SHP77 treated with DMSO at 0.1 percent for 48 hours (cell line): ENCODE measurements at regions not wholly inside any gene's neighbourhood (a gene's known extent, or its start where the extent isn't known, plus 50 kb on each side); places are given as distances from the start of the nearest gene placed in this dataset.

ENCODE experiments used
- DNase-seq: peaks from one replicate; lab custom pipeline; 2025; lab: John Stamatoyannopoulos, UW

DNA sequence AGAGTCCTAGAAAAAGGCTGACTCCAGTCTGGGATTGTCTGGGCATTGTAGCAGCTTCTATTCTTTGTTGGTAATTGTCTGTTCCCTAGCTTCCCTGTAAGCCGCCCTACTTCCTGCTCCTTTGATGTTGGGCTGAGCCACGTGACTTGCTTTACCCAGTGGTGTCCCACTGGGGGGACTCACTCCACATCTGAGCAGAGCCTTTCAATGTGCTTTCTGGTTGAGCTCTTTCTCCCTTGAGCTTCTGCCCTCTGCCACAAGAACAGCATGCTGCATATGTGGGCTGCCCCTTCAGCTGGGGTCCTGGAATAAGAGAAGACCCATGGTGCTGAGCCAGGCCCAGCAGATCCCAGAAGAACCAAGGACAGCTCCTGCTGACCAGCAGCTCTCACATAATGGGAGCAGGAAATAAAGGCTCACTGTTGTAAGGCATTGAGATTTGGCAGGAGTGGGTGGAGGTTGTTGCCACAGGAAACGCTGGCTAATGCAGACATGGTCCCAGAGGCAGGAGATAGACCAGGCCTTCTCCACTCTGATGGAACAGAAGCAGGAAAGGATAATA, 276.3 kb upstream of the GJB5 start:
- DNase-seq = no peak

- no peak for DNase-seq
Measured at GRCh38 chr1:34479731-34480130, 275.1 kb upstream of the GJB5 start.

GRCh38 chr1:34488080-34488708, 266.7 kb upstream of the GJB5 start:
- no peak for DNase-seq

GRCh38 chr1:34500451-34500850, 254.4 kb upstream of the GJB5 start:
- DNase-seq = no peak

- DNase-seq = no peak
Measured at GRCh38 chr1:34511802-34512201, 243.0 kb upstream of the GJB5 start.

GRCh38 chr1:34518146-34518699, 236.6 kb upstream of the GJB5 start:
- no peak for DNase-seq

GRCh38 chr1:34520111-34520510, 234.7 kb upstream of the GJB5 start:
- no peak for DNase-seq

DNA sequence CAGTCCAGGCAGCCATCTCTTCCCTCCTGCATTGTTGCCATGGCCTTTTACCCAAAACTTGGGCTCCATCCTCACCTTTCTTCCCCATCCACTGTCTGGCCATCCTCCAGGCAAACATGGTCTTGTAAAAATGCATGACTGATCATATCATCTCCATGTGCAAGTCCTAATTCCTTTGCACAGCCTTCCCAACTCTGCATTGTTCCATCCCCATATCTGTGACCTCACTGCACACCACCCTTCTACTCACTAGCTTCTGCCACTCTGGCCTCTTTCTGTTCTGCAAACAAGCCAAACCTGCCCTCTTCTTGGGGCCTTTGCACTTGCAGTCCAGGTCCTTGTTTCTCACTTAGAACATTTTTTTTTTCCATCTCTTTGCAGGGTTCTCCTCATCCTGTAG, 230.1 kb upstream of the GJB5 start:
- no peak for DNase-seq

DNA sequence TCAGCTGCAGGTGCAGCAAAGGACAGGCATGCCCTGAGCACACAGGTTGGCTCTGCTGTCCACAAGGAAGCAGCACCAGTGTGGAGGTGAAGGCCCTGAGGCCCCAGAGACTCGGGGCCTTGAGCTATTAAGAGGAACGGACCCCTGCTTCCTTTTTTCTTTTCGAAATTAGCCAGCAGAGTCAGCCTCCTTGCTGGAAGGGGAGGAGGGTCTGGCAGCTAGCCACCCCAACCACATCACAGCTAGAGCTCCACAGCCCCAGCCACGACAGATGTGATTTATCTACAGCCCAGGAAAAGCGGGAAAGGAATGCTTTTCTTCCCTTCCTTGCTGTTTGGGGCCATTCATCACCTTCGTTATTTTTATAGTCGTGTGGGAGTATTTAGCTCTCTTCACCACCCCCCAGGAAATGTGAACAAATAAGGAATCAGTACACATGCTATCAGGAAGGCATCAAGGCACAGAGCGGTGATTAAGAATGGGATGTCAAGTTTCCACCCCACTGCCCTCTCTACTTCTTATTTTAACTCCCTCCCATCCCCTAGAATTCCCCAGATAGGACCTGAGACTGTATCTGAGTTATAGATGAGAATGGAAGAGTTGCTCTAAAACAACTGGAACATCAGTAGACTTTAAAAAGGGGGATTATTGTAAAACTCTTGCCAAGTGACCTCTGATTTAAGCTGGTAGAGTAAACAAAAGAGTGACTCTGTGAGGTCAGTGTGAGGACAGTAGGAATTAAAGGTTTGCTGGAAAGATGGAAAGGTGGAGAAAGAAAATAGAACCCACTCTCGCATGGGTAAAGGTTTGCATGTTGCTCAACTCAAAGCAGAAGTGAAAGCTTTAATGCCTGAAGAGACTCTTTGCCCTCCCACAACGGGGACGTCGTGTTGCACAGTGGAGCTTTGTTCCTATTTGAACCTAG, 224.7 kb upstream of the GJB5 start:
- DNase-seq = no peak

GRCh38 chr1:34532113-34532512, 222.7 kb upstream of the GJB5 start:
- no peak for DNase-seq

GRCh38 chr1:34538481-34538880, 216.4 kb upstream of the GJB5 start:
- no peak for DNase-seq

GRCh38 chr1:34547046-34547674, 207.7 kb upstream of the GJB5 start:
- no peak for DNase-seq

- DNase-seq = no peak
Measured at GRCh38 chr1:34549199-34549598, 205.6 kb upstream of the GJB5 start.

DNA sequence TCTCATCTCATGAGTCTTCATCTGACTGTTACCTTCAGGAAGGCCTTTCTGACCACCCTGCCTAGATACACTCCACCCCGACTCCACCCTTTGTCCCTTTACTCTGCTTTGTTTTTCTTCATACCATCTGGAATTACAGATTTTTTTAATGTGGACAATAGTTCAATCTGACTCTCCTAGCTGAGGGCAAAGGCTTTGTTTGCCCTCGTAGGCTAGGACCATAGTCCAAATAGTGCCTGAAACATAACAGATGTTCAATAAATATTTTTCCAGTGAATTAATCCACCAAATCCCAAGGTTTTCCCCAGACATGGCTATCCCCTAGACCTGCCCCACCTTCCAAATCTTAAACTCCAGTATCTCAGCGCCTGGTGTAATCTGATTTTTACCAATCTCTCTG, 176.5 kb upstream of the GJB5 start:
- no peak for DNase-seq

- no peak for DNase-seq
Measured at GRCh38 chr1:34582356-34582755, 172.5 kb upstream of the GJB5 start.

DNA sequence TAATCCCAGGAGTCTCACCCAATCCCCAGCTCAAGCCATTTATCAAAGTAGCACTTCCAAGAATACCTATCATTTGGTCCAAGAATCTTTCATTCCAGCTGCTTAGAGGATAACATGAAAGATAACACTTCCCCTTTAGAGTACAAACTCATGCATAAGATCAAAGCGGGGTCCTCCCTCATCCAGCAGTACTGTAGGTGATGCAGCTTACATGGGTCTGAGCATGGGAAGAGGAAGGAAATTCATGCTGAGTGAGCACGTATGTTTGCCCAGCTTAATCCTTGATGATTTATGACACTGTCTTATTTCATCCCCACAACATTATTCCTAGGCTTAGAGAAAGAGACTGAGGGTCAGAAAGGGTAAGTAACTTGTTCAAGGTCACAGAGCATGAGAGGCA, 167.1 kb upstream of the GJB5 start:
- DNase-seq = no peak

- peak; percentile 26 for DNase-seq
Measured at GRCh38 chr1:34590211-34590623, 164.6 kb upstream of the GJB5 start.

DNA sequence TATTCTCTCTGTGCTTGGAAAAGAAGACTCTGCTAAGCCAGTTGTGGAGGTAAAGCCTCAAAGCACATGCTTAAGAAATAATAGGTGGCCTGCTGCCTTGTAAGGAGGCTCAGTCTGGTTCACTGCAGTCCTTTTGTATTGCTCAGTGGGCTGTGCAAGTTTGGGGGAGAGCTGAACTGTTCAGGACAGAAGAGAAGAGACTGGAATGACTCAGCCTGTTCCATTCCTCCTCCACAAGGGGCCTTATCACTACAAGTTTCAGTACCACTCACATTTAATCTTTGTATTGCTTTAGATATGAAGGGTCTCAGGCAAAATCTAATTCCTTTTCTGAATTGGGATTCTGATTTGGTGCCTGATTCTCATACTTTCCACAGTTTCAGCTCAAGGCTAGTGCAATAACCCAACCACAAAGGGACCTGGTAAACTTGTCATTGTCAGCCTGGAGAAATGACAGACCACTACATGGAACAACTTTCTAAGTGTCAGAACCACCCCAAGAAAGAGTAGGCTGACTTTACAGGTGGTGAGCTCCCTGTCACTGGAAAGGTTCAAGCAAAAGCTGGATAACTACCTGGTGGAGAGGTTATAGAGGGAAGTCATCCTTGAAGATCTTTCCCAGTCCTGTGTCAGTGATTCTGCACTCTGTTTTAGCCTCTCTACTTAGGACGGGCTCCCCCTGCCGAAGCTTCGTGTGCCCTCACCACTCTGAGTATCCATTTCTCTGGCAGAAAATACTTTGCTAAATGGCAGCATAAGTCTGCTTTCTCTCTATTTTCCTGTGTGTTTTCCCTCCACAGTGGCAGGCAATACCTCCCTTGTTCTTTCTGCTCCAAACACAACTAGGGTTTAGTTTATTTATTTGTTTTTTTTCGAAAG, 162.9 kb upstream of the GJB5 start:
- DNase-seq = no peak

GRCh38 chr1:34597877-34598514, 156.9 kb upstream of the GJB5 start:
- DNase-seq = peak; percentile 20

- DNase-seq = no peak
Measured at GRCh38 chr1:34602907-34603306, 151.9 kb upstream of the GJB5 start.

DNA sequence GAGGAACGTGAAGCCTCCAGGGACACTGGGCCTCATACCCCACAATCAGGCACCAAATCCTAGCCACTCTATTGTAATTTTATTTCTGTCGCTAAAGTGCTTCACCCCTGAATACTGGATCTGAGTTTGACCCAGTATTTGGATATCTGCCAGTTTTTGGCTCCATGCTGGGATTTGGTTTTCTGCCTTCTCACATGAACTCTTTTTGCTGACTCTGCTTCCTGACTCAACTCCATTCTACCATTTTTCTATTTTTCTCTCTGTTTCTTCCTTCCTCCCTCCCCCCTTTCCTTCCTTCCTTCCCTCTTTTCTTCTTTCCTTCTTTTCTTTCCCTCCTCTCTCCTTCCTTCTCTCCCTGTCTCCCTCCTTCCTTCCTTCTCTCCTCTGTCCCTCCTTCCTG, 151.3 kb upstream of the GJB5 start:
- DNase-seq = no peak
